HL-60 (cell line): ENCODE measurements at regions not wholly inside any gene's neighbourhood (a gene's known extent, or its start where the extent isn't known, plus 50 kb on each side); places are given as distances from the start of the nearest gene placed in this dataset.

ENCODE experiments used
- DNase-seq, 2 experiments: peaks; one replicate each; pipeline ENCODE4 v3.0.0-alpha.2; 2010 to 2020; ENCODE audit warnings: low read depth in 1 of 2, low spot score in 1 of 2
- H3K27ac ChIP-seq: fragments of 250-450 bp; sonication (Bioruptor Pico); replicated peaks from 2 replicates; pipeline ENCODE4 v1.5.1; 2020; ENCODE audit warnings: mild to moderate bottlenecking, moderate library complexity
- H3K27me3 ChIP-seq: fragments of 250-450 bp; sonication (Bioruptor Pico); 2 replicates; pipeline ENCODE4 v1.5.1; 2021; ENCODE audit warnings: mild to moderate bottlenecking, moderate library complexity; ENCODE audit not compliant: insufficient read depth, poor library complexity, severe bottlenecking
- H3K4me3 ChIP-seq: replicated peaks from 2 replicates; pipeline ENCODE4 v1.5.1; 2011; ENCODE audit warnings: mild to moderate bottlenecking, control low read depth, low read length; ENCODE audit not compliant: insufficient read depth
- CTCF ChIP-seq: IDR thresholded peaks from one replicate; pipeline ENCODE4 v1.5.1; 2011; ENCODE audit warnings: low read length, control low read depth, inconsistent platforms; ENCODE audit not compliant: insufficient read depth
- GABPA ChIP-seq: IDR thresholded peaks from 2 replicates; pipeline ENCODE4 v1.6.1; 2012; ENCODE audit warnings: low read depth
- POLR2AphosphoS5 ChIP-seq: IDR thresholded peaks from 2 replicates; pipeline ENCODE4 v1.6.1; 2012; ENCODE audit warnings: low read depth
- SPI1 ChIP-seq: IDR thresholded peaks from 2 replicates; pipeline ENCODE4 v1.6.1; 2012; ENCODE audit warnings: low read depth, mild to moderate bottlenecking, borderline replicate concordance
- TF ChIP-seq, protein P1 (sequence below): IDR thresholded peaks from 2 replicates; pipeline ENCODE4 v1.6.1; 2012; ENCODE audit warnings: low read depth; ENCODE audit not compliant: insufficient replicate concordance

DNA sequence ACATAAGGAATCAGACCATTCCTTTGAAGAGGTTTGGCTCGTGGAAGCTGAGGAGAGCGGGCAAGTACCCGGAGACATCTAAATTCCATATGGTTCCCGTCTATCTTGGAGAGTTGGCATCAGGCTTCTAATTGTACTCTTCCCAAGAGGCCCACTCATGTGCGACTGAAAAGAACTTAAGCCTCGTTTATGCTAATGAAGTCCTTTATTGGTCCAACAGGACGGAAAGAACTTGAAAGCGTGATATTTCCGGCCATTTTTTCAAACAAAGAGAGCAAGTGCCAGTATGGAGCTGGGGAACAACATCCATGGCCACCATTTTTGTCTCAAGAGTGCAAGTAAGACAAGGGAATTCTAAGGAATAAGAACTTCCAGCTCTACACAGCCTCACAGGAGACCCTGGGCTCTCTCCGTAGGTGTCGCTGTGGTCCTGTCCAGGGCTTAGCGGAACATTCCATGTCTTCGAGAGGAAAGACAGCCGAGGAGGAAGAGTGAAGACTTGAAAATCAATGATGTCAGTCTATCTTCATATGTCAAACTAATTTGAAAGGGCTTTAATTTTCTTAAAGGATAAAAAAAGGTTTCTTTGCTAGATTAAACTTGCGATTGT, 566.0 kb upstream of the PSMD7 start:
- no peak for DNase-seq
- Histone ChIP-seq H3K27ac (no peak overlapping the region), H3K27me3 (peaks cover 2% of the 10 kb centered on the region), H3K4me3 (no peak overlapping the region)
- no peak for TF ChIP-seq GABPA
- TF ChIP-seq POLR2AphosphoS5, result no peak
- TF ChIP-seq CTCF, result no peak

DNA sequence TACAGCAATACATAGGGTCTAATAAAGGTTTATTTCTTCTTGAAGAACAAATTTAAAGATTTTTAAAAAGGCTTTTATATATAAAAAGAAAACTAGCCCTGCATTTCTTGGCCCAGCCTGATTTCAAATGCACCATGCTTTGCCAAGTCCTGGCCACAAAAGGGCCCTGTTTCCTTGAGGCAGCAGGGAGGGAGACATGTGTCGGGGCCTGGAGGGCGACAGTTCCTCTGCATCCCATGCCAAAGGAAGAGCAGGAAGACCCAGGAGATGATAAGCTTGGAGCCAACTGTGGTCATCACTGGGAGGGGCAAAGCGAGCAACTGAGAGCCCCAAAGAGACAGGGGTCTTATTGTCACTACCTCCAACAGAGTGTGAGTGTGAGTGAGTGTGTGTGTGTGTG, 571.5 kb upstream of the PSMD7 start:
- no peak for TF ChIP-seq CTCF
- TF ChIP-seq, protein P1, sequence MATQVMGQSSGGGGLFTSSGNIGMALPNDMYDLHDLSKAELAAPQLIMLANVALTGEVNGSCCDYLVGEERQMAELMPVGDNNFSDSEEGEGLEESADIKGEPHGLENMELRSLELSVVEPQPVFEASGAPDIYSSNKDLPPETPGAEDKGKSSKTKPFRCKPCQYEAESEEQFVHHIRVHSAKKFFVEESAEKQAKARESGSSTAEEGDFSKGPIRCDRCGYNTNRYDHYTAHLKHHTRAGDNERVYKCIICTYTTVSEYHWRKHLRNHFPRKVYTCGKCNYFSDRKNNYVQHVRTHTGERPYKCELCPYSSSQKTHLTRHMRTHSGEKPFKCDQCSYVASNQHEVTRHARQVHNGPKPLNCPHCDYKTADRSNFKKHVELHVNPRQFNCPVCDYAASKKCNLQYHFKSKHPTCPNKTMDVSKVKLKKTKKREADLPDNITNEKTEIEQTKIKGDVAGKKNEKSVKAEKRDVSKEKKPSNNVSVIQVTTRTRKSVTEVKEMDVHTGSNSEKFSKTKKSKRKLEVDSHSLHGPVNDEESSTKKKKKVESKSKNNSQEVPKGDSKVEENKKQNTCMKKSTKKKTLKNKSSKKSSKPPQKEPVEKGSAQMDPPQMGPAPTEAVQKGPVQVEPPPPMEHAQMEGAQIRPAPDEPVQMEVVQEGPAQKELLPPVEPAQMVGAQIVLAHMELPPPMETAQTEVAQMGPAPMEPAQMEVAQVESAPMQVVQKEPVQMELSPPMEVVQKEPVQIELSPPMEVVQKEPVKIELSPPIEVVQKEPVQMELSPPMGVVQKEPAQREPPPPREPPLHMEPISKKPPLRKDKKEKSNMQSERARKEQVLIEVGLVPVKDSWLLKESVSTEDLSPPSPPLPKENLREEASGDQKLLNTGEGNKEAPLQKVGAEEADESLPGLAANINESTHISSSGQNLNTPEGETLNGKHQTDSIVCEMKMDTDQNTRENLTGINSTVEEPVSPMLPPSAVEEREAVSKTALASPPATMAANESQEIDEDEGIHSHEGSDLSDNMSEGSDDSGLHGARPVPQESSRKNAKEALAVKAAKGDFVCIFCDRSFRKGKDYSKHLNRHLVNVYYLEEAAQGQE, result no peak
- TF ChIP-seq POLR2AphosphoS5, result no peak
- no peak for TF ChIP-seq GABPA
- TF ChIP-seq SPI1, result no peak
- no peak for DNase-seq
- Histone ChIP-seq H3K4me3 (no peak overlapping the region), H3K27me3 (no peaks in the 10 kb centered on the region), H3K27ac (no peak overlapping the region)

- Histone ChIP-seq H3K4me3 (no peak overlapping the region), H3K27me3 (no peaks in the 10 kb centered on the region), H3K27ac (no peak overlapping the region)
- TF ChIP-seq GABPA, result no peak
- TF ChIP-seq, protein P1, result no peak
- no peak for TF ChIP-seq POLR2AphosphoS5
- TF ChIP-seq SPI1, result no peak
- TF ChIP-seq CTCF, result no peak
- no peak for DNase-seq
Measured at GRCh38 chr16:73724503-73724902, 572.1 kb upstream of the PSMD7 start.

DNA sequence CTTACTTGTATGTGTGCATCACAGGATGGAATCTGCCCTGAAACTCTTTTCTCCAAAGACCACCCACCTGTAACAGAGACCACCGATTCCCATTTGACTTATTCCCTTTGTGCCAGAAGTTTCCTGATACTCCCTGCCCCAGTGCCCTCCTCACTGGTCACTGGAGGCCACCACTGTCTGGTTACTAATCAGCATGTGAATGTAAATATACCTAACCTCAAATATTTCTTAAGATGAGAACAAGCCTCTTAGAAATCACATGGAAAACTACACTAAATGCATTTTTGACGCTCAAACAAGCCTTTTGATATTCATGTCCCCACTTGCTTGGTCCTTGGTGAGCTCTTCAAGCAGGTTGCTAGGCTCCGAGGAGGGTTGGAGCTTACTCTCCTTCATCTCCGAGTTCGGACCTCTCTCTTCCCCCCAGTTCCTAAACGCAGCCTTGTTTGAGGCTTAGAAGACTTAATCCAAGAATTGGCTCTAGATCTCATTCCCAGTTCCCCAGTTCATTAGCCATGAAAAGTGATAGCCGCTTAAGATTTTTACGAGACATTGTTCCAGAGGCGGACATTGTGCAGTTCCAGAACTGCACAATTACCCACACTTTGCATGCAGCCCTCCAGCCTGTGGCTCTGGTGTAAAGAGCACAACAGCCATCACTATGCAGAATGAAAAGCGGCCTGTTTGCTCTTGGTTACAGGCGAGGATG, 579.2 kb upstream of the PSMD7 start:
- H3K27ac ChIP-seq, result no peak overlapping the region
- no peaks in the 10 kb centered on the region for H3K27me3 ChIP-seq
- no peak overlapping the region for H3K4me3 ChIP-seq
- TF ChIP-seq, protein P1, result no peak
- no peak for TF ChIP-seq CTCF
- no peak for DNase-seq
